GM12891 (cell line): ENCODE measurements at regions not wholly inside any gene's neighbourhood (a gene's known extent, or its start where the extent isn't known, plus 50 kb on each side); places are given as distances from the start of the nearest gene placed in this dataset.
"Not testable (repeated sequence)": the region's sequence is repeated elsewhere in the genome, so short reads cannot be mapped to it uniquely, and the experiment has no call there.

Experiments used
- POLR2AphosphoS5 ChIP-seq: IDR thresholded peaks from 2 replicates; pipeline ENCODE4 v1.6.1; 2011; ENCODE audit warnings: low read depth, low read length, control low read depth
- TAF1 ChIP-seq: IDR thresholded peaks from 2 replicates; pipeline ENCODE4 v1.6.1; 2011; ENCODE audit warnings: low read depth, low read length, control low read depth

- TF ChIP-seq POLR2AphosphoS5, TAF1: not testable (repeated sequence)
Observed at GRCh38 chr15:20608179-20608578, 66.6 kb upstream of the GOLGA6L6 start.
